HEK293T (cell line): ENCODE measurements at regions not wholly inside any gene's neighbourhood (a gene's known extent, or its start where the extent isn't known, plus 50 kb on each side); places are given as distances from the start of the nearest gene placed in this dataset.

Source experiments
- BHLHE40 ChIP-seq: fragments of 450-650 bp; IDR thresholded peaks from 2 replicates; pipeline ENCODE4 v1.6.1; 2016; ENCODE audit warnings: mild to moderate bottlenecking, moderate library complexity, borderline replicate concordance
- FOXK2 ChIP-seq: fragments of 450-650 bp; IDR thresholded peaks from 2 replicates; pipeline ENCODE4 v1.6.1; 2016; ENCODE audit warnings: mild to moderate bottlenecking
- FOXM1 ChIP-seq: fragments of 450-650 bp; IDR thresholded peaks from 2 replicates; pipeline ENCODE4 v1.6.1; 2017; ENCODE audit warnings: mild to moderate bottlenecking, borderline replicate concordance
- HDGF ChIP-seq: fragments of 450-650 bp; IDR thresholded peaks from 2 replicates; pipeline ENCODE4 v1.6.1; 2017; ENCODE audit warnings: antibody characterized with exemption, borderline replicate concordance
- SP1 ChIP-seq: fragments of 450-650 bp; IDR thresholded peaks from 2 replicates; pipeline ENCODE4 v1.6.1; 2017

GRCh38 chr2:129762386-129763189 is 216.9 kb upstream of the RAB6C start:
- no peak for TF ChIP-seq BHLHE40
- no peak for TF ChIP-seq FOXK2
- TF ChIP-seq HDGF, result no peak
- TF ChIP-seq SP1, result no peak
- no peak for TF ChIP-seq FOXM1
